Stimulated activated naive CD8-positive, alpha-beta T cell treated with anti-CD3 and anti-CD28 coated beads, Interleukin-15, Interleukin-2, amounts not matched to agents 100 U/mL and 50 U/mL, for 24 hours (primary cell): ENCODE measurements at regions not wholly inside any gene's neighbourhood (a gene's known extent, or its start where the extent isn't known, plus 50 kb on each side); places are given as distances from the start of the nearest gene placed in this dataset.
"Not testable (repeated sequence)": the region's sequence is repeated elsewhere in the genome, so short reads cannot be mapped to it uniquely, and the experiment has no call there.

Experiments used
- ATAC-seq: fragments of 150-1000 bp; cut with Tn5 transposase; one replicate; pipeline ENCODE4 v1.10.0; 2021
- DNase-seq: peaks from one replicate; pipeline ENCODE4 v3.0.0; 2021

DNA sequence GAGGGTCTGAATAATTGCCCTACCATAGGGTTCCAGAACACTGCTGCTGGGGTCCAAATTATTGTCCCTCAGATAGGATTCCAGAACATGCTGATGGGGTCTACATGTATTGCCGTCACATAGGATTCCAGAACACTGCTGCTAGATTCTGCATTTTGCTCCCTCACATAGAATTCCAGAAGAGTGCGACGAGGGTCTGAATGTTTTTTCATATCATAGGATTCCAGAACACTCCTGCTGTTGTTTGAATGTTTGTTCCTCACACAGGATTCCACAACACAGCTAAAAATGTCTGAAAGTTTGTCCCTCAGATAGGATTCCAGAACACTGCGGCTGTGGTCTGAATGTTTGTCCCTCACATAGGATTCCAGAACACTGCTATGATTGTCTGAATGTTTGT lies 198.1 kb downstream of the FOXD4L6 start:
- not testable (repeated sequence) for DNase-seq, ATAC-seq

DNA sequence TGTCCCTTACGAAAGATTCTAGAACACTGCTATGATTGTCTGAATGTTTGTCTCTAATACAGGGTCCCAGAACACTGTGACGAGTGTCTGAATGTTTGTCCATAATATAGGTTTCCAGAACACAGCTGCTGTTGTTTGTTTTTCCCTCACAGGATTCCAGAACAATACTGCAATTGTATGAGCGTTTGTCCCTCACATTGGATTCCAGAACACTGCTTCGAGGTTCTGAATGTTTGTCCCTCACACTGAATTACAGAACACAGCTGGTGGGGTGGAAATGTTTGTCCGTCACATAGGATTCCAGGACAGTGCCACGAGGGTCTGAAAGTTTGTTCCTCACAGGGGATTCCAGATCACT lies 199.0 kb downstream of the FOXD4L6 start:
- DNase-seq, ATAC-seq: not testable (repeated sequence)

DNA sequence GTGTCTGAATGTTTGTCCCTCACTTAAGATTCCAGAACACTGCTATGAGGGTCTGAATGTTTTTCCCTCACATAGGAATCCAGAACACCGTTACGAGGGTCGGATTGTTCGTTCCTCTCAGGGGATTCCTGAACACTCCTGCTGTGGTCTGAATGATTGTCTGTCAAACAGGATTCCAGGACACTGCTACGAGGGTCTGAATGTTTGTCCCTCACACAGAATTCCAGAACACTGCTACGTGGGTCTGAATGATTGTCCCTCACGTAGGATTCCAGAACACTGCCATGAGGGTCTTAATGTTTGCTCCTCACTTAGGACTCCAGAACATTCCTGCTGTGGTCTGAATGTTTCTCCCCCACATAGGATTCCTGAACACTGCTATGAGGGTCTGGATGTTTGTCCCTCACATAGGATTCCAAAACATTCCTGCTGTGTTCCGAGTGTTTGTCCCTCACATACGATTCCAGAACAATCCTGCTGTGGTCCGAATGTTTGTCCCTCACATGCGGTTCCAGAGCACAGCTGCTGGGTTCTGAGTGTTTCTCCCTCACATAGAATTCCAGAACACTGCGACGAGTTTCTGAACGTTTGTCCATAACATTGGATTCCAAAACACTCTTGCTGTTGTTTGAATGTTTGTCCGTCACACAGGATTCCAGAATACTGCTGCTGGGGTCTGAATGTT lies 199.5 kb downstream of the FOXD4L6 start:
- DNase-seq (no peak), ATAC-seq (no peak)

DNA sequence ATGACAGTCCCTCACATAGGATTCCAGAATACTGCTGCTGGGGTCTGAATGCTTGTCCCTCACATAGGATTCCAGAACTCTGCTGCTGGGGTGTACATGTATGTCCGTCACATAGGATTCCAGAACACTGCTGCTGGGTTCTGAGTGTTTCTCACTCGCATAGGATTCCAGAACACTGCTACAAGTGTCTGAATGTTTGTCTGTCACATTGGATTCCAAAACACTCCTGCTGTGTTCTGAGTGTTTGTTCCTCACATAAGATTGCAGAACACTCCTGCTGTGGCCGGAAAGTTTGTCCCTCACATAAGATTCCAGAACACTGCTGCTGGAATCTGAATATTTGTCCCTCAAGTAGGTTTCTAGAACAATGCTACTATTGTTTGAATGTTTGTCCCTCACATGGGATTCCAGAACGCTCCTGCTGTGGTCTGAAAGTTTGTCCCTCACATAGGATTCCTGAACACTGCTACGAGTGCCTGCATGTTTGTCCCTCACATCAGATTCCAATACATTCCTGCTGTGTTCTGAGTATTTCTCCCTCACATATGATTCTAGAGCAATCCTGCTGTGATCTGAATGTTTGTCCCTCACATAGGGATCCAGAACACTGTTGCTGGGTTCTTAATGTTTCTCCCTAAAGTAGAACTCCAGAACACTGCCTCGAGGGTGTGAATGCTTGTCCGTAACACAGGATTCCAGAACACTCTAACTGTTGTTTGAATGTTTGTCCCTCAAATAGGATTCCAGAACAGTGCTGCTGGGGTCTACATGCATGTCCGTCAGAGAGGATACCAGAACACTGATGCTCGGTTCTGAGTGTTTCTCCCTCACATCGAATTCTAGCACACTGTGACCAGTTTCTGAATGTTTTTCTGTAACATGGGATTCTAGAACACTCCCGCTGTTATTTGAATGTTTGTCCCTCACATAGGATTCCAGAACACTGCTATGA lies 200.4 kb downstream of the FOXD4L6 start:
- DNase-seq (no peak), ATAC-seq (no peak)

DNA sequence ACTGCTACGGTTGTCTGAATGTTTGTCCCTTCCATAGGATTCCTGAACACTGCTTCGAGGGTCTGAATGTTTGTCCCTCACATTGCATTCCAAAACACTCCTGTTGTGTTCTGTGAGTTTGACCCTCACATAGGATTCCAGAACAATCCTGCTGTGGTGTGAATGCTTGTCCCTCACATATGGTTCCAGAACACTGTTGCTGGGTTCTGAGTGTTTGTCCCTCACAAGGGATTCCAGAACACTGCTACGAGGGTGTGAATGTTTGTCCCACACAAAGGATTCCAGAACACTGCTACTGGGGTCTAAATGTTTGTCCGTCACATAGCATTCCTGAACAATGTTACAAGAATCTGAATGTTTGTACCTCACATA lies 201.2 kb downstream of the FOXD4L6 start:
- DNase-seq: no peak
- no peak for ATAC-seq

DNA sequence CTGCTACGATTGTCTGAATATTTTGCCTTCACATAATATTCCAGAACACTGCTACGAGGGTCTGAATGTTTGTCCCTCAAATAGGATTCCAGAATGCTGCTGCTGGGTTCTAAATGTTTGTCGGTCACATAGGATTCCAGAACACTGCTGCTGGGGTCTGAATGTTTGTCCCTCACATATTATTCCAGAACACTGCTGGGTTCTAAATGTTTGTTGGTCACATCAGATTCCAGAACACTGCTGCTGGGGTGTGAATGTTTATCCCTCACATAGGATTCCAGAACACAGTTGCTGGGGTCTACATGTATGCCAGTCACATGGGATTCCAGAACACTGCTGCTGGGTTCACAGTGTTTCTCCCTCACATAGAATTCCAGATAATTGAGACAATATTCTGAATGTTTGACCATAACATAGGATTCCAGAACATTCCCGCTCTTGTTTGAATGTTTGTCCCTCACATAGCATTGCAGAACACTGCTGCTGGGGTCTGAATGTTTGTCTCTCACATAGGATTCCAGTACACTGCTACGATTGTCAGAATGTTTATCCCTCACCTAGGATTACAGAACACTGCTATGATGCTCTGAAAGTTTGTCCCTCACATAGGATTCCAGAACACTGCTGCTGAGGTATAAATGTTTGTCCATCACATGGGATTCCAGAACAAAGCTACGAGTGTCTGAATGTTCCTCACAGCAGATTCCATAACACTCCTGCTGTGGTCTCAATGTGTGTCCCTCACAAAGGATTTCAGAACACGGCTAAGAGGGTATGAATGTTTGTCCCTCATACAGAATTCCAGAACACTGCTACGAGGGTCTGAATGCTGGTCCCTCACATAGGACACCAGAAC lies 201.8 kb downstream of the FOXD4L6 start:
- DNase-seq (no peak), ATAC-seq (no peak)

DNA sequence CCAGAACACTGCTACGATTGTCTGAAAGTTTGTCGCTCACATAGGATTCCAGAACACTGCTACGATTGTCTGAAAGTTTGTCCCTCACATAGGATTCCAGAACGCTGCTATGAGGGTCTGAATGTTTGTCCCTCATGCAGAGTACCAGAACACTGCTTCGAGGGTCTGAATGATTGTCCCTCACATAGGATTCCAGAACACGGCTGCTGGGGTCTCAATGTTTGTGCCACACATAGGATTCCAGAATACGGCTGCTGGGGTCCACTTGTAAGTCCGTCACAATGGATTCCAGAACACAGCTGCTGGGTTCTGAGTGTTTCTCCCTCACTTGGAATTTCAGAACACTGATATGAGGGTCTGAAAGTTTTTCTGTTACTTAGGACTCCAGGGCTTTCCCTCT lies 203.3 kb downstream of the FOXD4L6 start:
- ATAC-seq (no peak), DNase-seq (no peak)

DNA sequence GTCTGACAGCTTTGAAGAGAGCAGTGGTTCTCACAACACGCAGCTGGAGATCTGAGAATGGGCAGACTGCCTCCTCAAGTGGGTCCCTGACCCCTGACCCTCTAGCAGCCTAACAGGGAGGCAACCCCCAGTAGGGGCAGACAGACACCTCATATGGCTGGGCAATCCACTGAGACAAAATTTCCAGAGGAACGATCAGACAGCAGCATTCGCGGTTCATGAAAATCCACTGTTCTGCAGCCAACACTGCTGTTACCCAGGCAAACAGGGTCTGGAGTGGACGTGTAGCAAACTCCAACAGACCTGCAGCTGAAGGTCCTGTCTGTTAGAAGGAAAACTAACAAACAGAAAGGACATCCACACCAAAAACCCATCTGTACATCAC lies 212.1 kb downstream of the FOXD4L6 start:
- not testable (repeated sequence) for DNase-seq, ATAC-seq

DNA sequence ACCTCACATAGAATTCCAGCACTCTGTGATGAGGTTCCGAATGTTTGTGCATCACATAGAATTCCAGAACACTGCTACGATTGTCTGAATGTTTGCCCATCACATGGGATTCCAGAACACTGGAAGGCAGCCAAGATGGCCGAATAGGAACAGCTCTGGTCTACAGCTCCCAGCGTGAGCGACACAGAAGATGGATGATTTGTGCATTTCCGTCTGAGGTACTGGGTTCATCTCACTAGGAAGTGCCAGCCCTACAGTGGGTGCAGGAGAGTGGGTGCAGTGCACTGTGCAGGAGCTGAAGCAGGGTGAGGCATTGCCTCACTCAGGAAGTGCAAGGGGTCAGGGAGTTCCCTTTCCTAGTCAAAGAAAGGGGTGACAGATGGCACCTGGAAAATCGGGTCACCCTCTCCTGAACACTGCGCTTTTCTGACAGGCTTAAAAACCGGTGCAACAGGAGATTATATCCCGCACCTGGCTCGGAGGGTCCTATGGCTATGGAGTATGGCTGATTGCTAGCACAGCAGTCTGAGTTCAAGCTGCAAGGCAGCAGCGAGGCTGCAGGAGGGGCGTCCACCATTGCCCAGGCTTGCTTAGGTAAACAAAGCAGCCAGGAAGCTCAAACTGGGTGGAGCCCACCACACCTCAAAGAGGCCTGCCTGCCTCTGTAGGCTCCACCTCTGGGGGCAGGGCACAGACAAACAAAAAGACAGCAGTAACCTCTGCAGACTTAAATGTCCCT lies 212.7 kb downstream of the FOXD4L6 start:
- not testable (repeated sequence) for DNase-seq, ATAC-seq

DNA sequence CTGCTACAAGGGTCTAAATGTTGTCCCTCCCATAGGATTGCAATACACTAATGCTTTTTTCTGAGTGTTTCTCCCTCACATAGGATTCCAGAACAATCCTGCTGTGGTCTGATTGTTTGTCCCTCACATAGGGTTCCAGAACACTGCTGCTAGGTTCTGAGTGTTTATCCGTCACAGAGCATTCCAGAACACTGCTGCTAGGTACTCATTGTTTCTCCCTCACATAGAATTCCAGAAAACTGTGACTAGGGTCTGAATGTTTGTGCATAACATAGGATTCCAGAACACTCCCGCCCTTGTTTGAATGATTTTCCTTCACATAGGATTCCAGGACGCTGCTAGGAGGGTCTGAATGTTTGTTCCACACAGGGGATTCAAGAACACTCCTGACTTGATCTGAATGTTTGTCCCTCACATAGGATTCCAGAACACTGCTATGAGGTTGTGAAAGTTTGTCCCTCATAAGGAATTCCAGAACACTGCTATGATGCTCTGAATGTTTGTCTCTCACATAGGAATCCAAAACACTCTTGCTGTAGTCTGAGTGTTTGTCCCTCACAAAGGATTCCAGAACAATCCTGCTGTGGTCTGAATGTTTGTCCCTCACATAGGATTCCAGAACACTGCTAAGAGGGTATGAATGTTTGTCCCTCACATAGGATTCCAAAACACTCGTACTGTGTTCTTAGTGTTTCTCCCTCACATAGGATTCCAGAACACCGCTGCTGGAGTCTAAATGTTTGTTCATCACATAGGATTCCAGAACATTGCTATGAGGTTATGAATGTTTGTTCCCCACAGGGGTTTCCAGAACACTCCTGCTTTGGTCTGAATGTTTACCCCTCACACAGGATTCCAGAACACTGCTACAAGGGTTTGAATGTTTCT lies 213.5 kb downstream of the FOXD4L6 start:
- no peak for ATAC-seq

DNA sequence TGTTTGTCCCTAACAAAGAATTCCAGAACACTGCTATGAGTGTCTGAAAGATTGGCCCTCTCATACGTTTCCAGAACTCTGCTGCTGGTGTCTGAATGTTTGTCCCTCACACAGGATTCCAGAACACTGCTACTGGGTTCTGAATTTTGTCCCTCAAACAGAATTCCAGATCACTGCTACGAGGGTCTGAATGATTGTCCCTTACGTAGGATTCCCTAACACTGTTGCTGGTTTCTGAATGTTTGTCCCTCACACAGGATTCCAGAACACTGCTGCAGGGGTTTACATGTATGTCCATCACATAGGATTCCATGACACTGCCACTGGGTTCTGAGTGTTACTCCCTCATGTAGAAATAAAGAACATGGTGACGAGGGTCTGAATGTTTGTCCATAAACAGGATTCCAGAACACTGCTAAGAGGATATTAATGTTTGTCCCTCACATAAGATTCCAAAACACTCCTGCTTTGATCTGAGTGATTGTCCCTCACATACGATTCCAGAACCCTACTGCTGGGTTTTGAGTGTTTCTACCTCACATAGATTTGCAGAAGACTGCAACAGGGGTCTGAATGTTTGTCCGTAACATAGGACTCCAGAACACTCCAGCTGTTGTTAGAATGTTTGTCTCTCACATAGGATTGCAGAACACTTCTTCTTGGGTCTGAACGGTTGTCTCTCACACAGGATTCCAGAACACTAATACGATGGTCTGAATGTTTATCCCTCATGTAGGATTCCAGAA lies 214.4 kb downstream of the FOXD4L6 start:
- no peak for ATAC-seq
- no peak for DNase-seq

More for the DNA sequence above, 213.5 kb downstream of the FOXD4L6 start:
- DNase-seq: no peak

DNA sequence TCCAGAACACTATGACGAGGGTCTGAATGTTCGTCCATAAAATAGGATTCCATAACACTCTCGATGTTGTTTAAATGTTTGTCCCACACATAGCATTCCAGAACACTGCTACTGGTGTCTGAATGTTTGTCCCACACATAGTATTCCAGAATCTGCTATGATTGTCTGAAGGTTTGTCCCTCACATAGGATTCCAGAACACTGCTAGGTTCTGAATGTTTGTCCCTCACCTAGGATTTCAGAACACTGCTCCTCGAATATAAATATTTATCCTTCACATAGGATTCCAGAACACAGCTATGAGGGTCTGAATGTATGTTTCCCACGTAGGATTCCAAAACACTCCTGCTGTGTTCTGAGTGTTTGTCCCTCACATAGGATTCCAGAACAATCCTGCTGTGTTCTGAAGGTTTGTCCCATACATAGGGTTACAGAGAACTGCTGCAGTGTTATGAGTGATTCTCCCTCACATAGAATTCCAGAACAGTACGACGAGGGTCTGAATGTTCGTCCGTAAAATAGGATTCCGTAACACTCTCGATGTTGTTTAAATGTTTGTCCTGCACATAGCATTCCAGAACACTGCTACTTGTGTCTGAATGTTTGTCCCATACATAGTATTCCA lies 215.3 kb downstream of the FOXD4L6 start:
- no peak for DNase-seq
- no peak for ATAC-seq

DNA sequence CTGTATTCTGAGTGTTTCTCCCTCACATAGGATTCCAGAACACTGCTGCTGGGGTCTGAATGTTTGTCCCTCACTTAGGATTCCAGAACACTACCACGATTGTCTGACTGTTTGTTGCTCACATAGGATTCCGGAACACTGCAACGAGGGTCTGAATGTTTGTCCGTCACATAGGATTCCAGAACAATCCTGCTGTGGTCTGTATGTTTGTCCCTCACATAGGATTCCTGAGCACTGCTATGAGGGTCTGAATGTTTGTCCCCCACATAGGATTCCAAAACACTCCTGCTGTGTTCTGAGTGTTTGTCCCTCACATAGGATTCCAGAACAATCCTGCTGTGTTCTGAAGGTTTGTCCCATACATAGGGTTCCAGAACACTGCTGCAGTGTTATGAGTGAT lies 215.8 kb downstream of the FOXD4L6 start:
- ATAC-seq, DNase-seq: not testable (repeated sequence)

DNA sequence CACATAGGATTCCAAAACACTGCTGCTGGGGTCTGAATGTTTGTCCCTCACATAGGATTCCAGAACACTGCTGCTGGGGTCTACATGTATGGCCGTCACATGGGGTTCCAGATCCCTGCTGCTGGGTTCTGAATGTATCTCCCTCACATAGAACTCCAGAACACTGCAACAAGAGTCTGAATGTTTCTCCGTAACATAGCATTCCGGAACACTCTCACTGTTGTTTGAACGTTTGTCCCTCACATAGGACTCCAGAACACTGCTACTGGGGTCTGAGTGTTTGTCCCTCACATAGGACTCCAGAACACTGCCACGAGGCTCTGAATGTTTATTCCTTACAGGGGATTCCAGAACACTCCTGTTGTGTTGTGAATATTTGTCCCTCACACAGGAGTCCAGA lies 216.8 kb downstream of the FOXD4L6 start:
- ATAC-seq (no peak), DNase-seq (no peak)

DNA sequence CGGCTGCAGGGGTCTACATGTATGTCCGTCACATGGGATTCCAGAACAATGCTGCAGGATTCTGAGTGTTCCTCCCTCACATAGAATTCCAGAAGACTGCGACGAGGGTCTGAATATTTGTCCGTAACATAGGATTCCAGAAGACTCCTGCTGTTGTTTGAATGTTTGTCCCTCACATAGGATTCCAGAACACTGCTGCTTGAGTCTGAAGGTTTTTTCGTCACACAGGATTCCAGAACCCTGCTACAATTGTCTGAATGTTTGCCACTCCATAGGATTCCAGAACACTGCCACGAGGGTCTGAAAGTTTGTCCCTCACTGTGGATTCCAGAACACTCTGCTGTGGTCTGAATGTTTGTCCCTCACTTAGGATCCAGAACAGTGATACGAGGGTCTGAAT lies 217.5 kb downstream of the FOXD4L6 start:
- not testable (repeated sequence) for ATAC-seq, DNase-seq

DNA sequence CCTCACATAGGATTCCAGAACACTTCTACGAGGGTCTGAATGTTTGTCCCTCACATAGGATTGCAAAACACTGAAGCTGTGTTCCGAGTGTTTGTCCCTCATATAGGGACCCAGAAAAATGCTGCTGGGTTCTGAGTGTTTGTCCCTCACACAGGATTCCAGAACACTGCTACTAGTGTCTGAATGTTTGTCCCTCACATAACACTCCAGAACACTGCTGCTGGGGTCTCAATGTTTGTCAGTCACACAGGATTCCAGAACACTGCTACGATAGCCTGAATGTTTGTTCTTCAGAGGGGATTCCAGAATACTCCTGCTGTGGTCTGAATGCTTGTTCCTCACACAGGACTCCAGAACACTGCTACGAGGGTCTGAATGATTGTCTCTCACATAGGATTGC lies 218.7 kb downstream of the FOXD4L6 start:
- no peak for ATAC-seq
- no peak for DNase-seq

DNA sequence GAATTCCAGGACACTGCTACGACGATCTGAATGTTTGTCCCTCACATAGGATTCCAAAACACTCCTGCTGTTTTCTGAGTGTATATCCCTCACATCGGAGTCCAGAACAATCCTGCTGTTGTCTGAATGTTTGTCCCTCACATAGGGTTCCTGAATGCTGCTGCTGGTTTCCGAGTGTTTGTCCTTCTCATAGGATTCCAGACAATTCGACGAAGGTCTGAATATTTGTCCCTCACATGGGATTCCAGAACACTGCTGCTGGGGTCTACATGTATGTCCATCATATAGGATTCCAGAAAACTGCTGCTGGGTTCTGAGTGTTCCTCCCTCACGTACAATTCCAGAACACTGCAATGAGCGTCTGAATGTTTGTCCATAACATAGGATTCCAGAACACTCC lies 219.4 kb downstream of the FOXD4L6 start:
- ATAC-seq, DNase-seq: not testable (repeated sequence)

DNA sequence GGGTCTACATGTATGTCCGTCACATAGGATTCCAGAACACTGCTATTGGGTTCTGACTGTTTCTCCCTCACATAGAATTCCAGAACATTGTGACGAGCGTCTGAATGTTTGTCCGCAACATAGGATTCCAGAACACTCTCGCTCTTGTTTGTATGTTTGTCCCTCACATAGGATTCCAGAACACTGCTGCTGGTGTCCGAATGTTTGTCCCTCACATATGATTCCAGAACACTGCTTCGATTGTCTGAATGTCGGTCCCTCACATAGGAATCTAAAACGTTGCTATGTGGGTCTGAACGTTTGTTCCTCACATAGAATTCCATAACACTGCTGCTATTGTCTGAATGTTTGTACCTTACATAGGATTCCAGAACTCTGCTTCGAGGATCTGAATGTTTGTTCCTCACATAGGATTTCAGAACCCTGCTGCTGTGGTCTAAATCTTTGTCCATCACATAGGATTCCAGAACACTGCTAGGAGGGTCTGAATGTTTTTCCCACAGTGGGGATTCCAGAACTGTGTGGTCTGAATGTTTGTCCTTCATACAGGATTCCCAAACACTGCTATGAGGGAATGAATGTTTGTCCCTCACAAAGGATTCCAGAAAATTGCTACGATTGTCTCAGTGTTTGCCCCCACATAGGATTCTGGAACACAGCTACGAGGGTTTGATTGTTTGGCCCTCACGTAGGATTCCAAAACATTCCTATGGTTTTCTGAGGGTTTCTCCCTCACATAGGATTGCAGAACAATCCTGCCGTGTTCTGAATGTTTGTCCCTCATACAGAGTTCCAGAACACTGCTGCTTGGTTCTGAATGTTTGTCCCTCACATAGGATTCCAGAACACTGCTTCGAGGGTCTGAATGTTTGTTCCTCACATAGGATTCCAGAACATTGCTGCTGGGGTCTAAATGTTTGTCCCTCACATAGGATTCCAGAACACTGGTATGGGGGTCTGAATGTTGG lies 220.5 kb downstream of the FOXD4L6 start:
- no peak for DNase-seq
- ATAC-seq: no peak
